ENCODE measurements at regions not wholly inside any gene's neighbourhood (a gene's known extent, or its start where the extent isn't known, plus 50 kb on each side); places are given as distances from the start of the nearest gene placed in this dataset.

DNA sequence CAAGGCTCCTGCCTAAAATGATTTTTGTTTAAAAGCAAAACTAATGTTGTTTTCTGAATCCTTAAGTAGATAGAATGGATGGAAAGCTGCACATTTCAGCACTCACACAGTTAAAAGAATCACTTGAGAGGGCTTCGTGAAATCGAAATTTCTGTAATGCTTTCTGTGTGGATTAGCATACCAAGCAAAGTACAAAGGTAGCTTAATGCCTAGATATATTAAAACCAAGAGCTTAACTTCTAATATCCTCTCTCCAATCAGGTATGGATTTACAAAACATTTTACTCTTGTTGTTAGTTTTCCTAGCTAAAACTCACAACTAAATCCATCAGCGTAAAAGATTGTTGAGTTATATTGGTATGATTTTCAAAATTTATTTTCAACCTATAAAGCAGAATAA is 378.8 kb upstream of the PRMT6 start:
- Histone ChIP-seq H3K9me3 (replicated peaks in 1 of 2; ENCODE audit: control insufficient read depth in 1 of 2, insufficient read depth in 1 of 2, low read length in 2 of 2) (no peaks in the 10 kb centered on the region), H3K4me3 (replicated peaks in 1 of 3; ENCODE audit: low read depth in 2 of 3, low read length in 3 of 3) (no peak overlapping the region), H3K4me2 (replicated peaks; ENCODE audit: extremely low read depth, low read length, poor library complexity, severe bottlenecking) (no peak overlapping the region), H3K27me3 (ENCODE audit: control insufficient read depth in 2 of 2, insufficient read depth in 2 of 2, low read length in 2 of 2) (no peaks in the 10 kb centered on the region), H2AFZ (ENCODE audit: insufficient read depth, low read depth, low read length, poor library complexity, severe bottlenecking) (no peak overlapping the region), H3K36me3 (replicated peaks in 1 of 2; ENCODE audit: control insufficient read depth in 1 of 2, insufficient read depth in 2 of 2, low read length in 2 of 2) (no peaks in the 10 kb centered on the region), H3K79me2 (ENCODE audit: insufficient read depth, low read length) (no peaks in the 10 kb centered on the region), H3K9ac (ENCODE audit: insufficient read depth, low read length, poor library complexity, severe bottlenecking) (no peak overlapping the region), H4K20me1 (ENCODE audit: insufficient read depth, low read length) (no peaks in the 10 kb centered on the region), H3K4me1 (ENCODE audit: control insufficient read depth in 1 of 2, insufficient read depth in 2 of 2, low read length in 2 of 2) (no peaks in the 10 kb centered on the region), H3K27ac (ENCODE audit: low read depth in 1 of 2, low read length in 2 of 2) (no peak overlapping the region)
- intact Hi-C loops (cut with micrococcal nuclease), result no loop called here
- WGBS (ENCODE audit: insufficient coverage), result no CpG with 5 or more reads among the region's 3 CpGs
- Mint-ChIP-seq H3K36me3 (no peaks in the 10 kb centered on the region), H3K27me3 (ENCODE audit: low read depth in 3 of 3) (peaks cover 0 to 3% (median 3%) of the 10 kb centered on the region in 3 donors), H3K27ac (no peak overlapping the region), H3K9me3 (peaks cover 0 to 4% (median 2%) of the 10 kb centered on the region in 7 donors), H3K4me1 (no peaks in the 10 kb centered on the region), H3K4me3 (no peak overlapping the region)
- DNase-seq, result no peak
- TF ChIP-seq, protein P1, sequence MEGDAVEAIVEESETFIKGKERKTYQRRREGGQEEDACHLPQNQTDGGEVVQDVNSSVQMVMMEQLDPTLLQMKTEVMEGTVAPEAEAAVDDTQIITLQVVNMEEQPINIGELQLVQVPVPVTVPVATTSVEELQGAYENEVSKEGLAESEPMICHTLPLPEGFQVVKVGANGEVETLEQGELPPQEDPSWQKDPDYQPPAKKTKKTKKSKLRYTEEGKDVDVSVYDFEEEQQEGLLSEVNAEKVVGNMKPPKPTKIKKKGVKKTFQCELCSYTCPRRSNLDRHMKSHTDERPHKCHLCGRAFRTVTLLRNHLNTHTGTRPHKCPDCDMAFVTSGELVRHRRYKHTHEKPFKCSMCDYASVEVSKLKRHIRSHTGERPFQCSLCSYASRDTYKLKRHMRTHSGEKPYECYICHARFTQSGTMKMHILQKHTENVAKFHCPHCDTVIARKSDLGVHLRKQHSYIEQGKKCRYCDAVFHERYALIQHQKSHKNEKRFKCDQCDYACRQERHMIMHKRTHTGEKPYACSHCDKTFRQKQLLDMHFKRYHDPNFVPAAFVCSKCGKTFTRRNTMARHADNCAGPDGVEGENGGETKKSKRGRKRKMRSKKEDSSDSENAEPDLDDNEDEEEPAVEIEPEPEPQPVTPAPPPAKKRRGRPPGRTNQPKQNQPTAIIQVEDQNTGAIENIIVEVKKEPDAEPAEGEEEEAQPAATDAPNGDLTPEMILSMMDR (IDR thresholded peaks at IDR 0.05), result no peak

DNA sequence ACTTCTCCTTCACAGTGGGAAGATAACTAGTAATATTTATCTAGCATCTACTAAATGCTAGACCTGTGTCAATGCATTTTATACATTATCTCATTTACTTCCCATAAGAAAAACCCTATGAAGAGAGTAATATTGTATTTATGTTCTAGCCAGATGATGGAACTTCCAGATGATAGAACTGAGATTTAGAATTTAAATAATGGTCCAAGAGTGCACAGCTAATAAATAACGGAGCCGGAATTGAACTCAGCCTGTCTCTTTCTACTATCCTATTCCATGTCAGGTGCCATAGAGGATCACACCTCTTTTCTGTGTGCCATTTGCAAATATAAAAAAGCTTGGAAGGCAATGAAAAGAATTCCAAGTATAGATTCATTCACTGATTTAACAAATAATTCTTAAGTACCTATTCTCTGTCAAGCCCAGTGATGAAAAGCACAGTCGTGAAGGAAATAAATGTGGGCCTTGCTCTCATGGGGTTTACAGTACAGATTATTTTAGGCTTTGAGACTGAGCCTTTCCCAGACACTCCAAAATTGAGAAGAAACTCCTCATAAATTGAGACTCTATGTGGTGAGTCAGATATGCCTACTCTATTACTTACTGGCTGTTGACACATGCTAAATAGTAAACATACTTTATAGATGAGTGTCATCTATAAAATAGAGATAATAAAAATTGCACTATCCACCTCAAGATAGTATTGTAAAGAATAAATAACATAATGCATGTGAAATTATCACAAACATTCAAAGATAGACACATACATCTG is 378.0 kb upstream of the PRMT6 start:
- TF ChIP-seq, protein P1 (IDR thresholded peaks at IDR 0.05), result no peak
- Histone ChIP-seq H3K9me3 (replicated peaks in 1 of 2; ENCODE audit: control insufficient read depth in 1 of 2, insufficient read depth in 1 of 2, low read length in 2 of 2) (no peaks in the 10 kb centered on the region), H3K79me2 (ENCODE audit: insufficient read depth, low read length) (no peaks in the 10 kb centered on the region), H4K20me1 (ENCODE audit: insufficient read depth, low read length) (no peaks in the 10 kb centered on the region), H3K9ac (ENCODE audit: insufficient read depth, low read length, poor library complexity, severe bottlenecking) (no peak overlapping the region), H3K4me1 (ENCODE audit: control insufficient read depth in 1 of 2, insufficient read depth in 2 of 2, low read length in 2 of 2) (no peaks in the 10 kb centered on the region), H2AFZ (ENCODE audit: insufficient read depth, low read depth, low read length, poor library complexity, severe bottlenecking) (no peak overlapping the region), H3K27ac (ENCODE audit: low read depth in 1 of 2, low read length in 2 of 2) (no peak overlapping the region), H3K27me3 (ENCODE audit: control insufficient read depth in 2 of 2, insufficient read depth in 2 of 2, low read length in 2 of 2) (no peaks in the 10 kb centered on the region), H3K4me2 (replicated peaks; ENCODE audit: extremely low read depth, low read length, poor library complexity, severe bottlenecking) (no peak overlapping the region), H3K4me3 (replicated peaks in 1 of 3; ENCODE audit: low read depth in 2 of 3, low read length in 3 of 3) (no peak overlapping the region), H3K36me3 (replicated peaks in 1 of 2; ENCODE audit: control insufficient read depth in 1 of 2, insufficient read depth in 2 of 2, low read length in 2 of 2) (no peaks in the 10 kb centered on the region)
- peaks cover 0 to 4% (median 2%) of the 10 kb centered on the region in 7 donors for H3K9me3 Mint-ChIP-seq
- peaks cover 0 to 3% (median 3%) of the 10 kb centered on the region in 3 donors for H3K27me3 Mint-ChIP-seq (ENCODE audit: low read depth in 3 of 3)
- intact Hi-C loops (cut with micrococcal nuclease), result no loop called here
- no CpG with 5 or more reads among the region's 3 CpGs for WGBS (ENCODE audit: insufficient coverage)
- H3K4me1 Mint-ChIP-seq, result no peaks in the 10 kb centered on the region
- H3K36me3 Mint-ChIP-seq, result no peaks in the 10 kb centered on the region
- no peak for DNase-seq
- no peak overlapping the region for H3K27ac Mint-ChIP-seq
- no peak overlapping the region for H3K4me3 Mint-ChIP-seq
